Gastroesophageal sphincter (tissue), 4 donors: ENCODE measurements at regions not wholly inside any gene's neighbourhood (a gene's known extent, or its start where the extent isn't known, plus 50 kb on each side); places are given as distances from the start of the nearest gene placed in this dataset.
A peak's percentile ranks its signal among the peaks of the same experiment; 100 is the strongest.
"Not testable (repeated sequence)": the region's sequence is repeated elsewhere in the genome, so short reads cannot be mapped to it uniquely, and the experiment has no call there.

Experiments
- ATAC-seq: fragments of 150-250 bp; one replicate; pipeline ENCODE4 v1.9.1; 2016; ENCODE audit warnings: mild to moderate bottlenecking, moderate library complexity
- H3K27ac ChIP-seq, 4 donors: fragments of 200-600 bp; sonication (generic) in 3 of 4; 1 replicate in 3 of 4; 2 replicates in 1 of 4; pipeline ENCODE4 v1.5.1; 2016 to 2019
- H3K27me3 ChIP-seq: fragments of 200-600 bp; sonication (generic); one replicate; pipeline ENCODE4 v1.5.1; 2019
- H3K36me3 ChIP-seq, 2 donors: fragments of 200-600 bp; sonication (generic); one replicate each; pipeline ENCODE4 v1.5.1; 2019; ENCODE audit warnings: control low read depth in 1 of 2
- H3K4me1 ChIP-seq, 3 donors: fragments of 200-600 bp; sonication (generic); 1 replicate in 2 of 3; 2 replicates in 1 of 3; pipeline ENCODE4 v1.5.1; 2016 to 2019; ENCODE audit warnings: control low read depth in 2 of 3
- H3K4me3 ChIP-seq, 2 donors: fragments of 200-600 bp; sonication (generic); one replicate each; pipeline ENCODE4 v1.5.1; 2019; ENCODE audit warnings: mild to moderate bottlenecking in 1 of 2, moderate library complexity in 1 of 2
- H3K9me3 ChIP-seq, 3 donors: fragments of 200-600 bp; sonication (generic); one replicate each; pipeline ENCODE4 v1.5.1; 2017 to 2019; ENCODE audit warnings: control low read depth in 2 of 3
- EP300 ChIP-seq: sonication (generic); formaldehyde crosslinking; IDR thresholded peaks from one replicate; pipeline ENCODE4 v1.6.1; 2017; ENCODE audit warnings: antibody characterized with exemption, mild to moderate bottlenecking
- POLR2A ChIP-seq, 2 donors: fragments of 450-650 bp; IDR thresholded peaks; one replicate each; pipeline ENCODE4 v1.6.1; 2017; ENCODE audit warnings: antibody characterized with exemption in 2 of 2, mild to moderate bottlenecking in 2 of 2, moderate library complexity in 1 of 2
- POLR2AphosphoS5 ChIP-seq: sonication (generic); formaldehyde crosslinking; IDR thresholded peaks from one replicate; pipeline ENCODE4 v1.6.1; 2017; ENCODE audit warnings: antibody characterized with exemption
- WGBS, 2 donors: methylation state at CpG; one replicate each; pipeline ENCODE4 v1.1.5; 2018; ENCODE audit warnings: low coverage in 1 of 2; 5-methylcytosine and 5-hydroxymethylcytosine counted together
- TF ChIP-seq, protein P1 (sequence below), 4 experiments: fragments of 200-600 bp in 2 of 4; fragments of 450-650 bp in 2 of 4; sonication (generic) in 1 of 4; IDR thresholded peaks; one replicate each; pipeline ENCODE4 v1.5.1; 2017 to 2019; ENCODE audit warnings: antibody characterized with exemption in 4 of 4, mild to moderate bottlenecking in 2 of 4, moderate library complexity in 2 of 4

- peaks cover 3 to 32% (median 9%) of the 10 kb centered on the region in 3 donors for H3K4me1 ChIP-seq
- ATAC-seq = no peak
- H3K27me3 ChIP-seq = no peaks in the 10 kb centered on the region
- H3K4me3 ChIP-seq = no peak overlapping the region
- H3K36me3 ChIP-seq = no peaks in the 10 kb centered on the region
- H3K9me3 ChIP-seq = no peaks in the 10 kb centered on the region
- WGBS, 2 donors = 4% methylated on average over 1 of the region's 1 CpG; no CpG with 5 or more reads in 1 of the 2 donors
- TF ChIP-seq, protein P1, sequence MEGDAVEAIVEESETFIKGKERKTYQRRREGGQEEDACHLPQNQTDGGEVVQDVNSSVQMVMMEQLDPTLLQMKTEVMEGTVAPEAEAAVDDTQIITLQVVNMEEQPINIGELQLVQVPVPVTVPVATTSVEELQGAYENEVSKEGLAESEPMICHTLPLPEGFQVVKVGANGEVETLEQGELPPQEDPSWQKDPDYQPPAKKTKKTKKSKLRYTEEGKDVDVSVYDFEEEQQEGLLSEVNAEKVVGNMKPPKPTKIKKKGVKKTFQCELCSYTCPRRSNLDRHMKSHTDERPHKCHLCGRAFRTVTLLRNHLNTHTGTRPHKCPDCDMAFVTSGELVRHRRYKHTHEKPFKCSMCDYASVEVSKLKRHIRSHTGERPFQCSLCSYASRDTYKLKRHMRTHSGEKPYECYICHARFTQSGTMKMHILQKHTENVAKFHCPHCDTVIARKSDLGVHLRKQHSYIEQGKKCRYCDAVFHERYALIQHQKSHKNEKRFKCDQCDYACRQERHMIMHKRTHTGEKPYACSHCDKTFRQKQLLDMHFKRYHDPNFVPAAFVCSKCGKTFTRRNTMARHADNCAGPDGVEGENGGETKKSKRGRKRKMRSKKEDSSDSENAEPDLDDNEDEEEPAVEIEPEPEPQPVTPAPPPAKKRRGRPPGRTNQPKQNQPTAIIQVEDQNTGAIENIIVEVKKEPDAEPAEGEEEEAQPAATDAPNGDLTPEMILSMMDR (IDR thresholded peaks at IDR 0.05) = no peak
- no peak for TF ChIP-seq POLR2AphosphoS5
- peak overlapping the region; percentile 47 to 75 (median 62) for H3K27ac ChIP-seq
These were observed 900.8 kb upstream of the GOT2 start for GRCh38 chr16:59634951-59635350.

DNA sequence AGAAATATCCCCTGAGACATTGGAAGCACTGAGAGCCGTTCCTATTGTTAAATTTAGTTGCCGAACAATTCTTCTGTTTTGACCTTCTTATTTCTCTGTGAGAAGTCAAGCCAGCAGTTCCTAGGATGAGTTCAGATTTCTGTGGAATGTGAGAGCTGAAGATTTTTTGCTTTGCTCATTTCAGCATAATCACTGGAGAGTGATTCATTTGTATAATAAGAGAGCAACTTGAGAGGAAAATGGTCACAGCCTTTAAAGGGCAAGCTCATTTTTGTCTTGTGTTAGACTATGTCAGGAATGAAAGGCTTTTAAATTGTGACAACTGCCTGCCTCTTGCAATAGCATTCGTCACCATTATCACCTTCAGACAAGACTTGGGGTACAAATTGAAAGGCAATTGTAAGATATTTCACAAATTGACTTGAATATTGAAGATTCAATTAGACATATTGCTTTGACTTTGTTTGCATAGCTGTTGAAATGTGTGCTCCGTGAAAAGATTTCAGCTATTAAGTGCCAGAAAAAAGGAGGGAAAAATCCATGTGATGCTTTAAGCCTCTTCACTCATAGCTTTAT lies 900.0 kb upstream of the GOT2 start:
- WGBS, 2 donors = 8 to 12% methylated on average over 4 of the region's 4 CpGs
- Histone ChIP-seq H3K4me3 (no peak overlapping the region), H3K36me3 (no peaks in the 10 kb centered on the region), H3K27ac (peak overlapping the region; percentile 56 to 75 (median 72)), H3K9me3 (no peaks in the 10 kb centered on the region), H3K4me1 (peaks cover 3 to 32% (median 9%) of the 10 kb centered on the region in 3 donors), H3K27me3 (no peaks in the 10 kb centered on the region)
- TF ChIP-seq EP300 (no peak), POLR2AphosphoS5 (no peak), POLR2A (IDR thresholded peaks at IDR 0.05) (no peak)
- TF ChIP-seq, protein P1 (IDR thresholded peaks at IDR 0.05) = no peak
- ATAC-seq = no peak

DNA sequence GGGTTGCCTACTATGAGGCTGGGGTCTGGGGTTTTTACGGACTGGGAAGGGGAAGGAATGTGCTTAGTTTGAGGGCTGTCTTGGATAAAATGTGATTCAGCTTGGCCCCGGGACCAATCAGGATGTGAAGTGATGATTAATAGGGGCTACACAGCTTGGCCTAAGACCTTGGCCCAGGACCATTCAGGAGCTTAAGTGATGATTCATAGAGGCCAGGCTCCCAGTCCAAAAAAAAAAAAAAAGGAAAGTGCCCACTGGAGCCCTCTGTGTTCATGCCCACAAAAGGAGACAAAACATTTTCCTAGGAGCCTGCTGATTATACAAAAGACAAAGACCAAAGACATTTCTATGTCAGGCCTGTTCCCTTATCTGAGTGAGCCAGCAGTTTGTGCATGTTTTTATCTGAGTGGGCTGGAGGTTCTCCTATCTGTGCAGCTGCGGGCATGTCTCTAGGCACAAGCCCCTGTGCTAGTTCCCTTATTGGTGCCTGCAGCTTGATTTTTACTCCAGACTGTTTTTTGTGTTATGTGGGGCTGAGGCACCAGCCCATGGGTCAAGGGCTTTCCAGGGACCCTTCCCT lies 898.2 kb upstream of the GOT2 start:
- peaks cover 3 to 32% (median 9%) of the 10 kb centered on the region in 3 donors for H3K4me1 ChIP-seq
- no peaks in the 10 kb centered on the region for H3K27me3 ChIP-seq
- no peak for ATAC-seq
- 9 to 57% methylated on average over 1 to 2 of the region's 3 CpGs for WGBS, 2 donors
- no peaks in the 10 kb centered on the region for H3K36me3 ChIP-seq
- peak overlapping the region; percentile 39 to 75 (median 58) for H3K27ac ChIP-seq
- no peak overlapping the region for H3K4me3 ChIP-seq
- TF ChIP-seq POLR2AphosphoS5 = no peak
- TF ChIP-seq EP300 = no peak
- TF ChIP-seq POLR2A (IDR thresholded peaks at IDR 0.05) = no peak
- TF ChIP-seq, protein P1 (IDR thresholded peaks at IDR 0.05) = no peak
- H3K9me3 ChIP-seq = no peaks in the 10 kb centered on the region

GRCh38 chr16:59624381-59624780 lies 890.3 kb upstream of the GOT2 start:
- 58 to 67% methylated on average over 2 of the region's 2 CpGs for WGBS, 2 donors
- not testable (repeated sequence) for H3K9me3 ChIP-seq, H3K4me1 ChIP-seq, H3K4me3 ChIP-seq, H3K27ac ChIP-seq, ATAC-seq, H3K36me3 ChIP-seq, H3K27me3 ChIP-seq

DNA sequence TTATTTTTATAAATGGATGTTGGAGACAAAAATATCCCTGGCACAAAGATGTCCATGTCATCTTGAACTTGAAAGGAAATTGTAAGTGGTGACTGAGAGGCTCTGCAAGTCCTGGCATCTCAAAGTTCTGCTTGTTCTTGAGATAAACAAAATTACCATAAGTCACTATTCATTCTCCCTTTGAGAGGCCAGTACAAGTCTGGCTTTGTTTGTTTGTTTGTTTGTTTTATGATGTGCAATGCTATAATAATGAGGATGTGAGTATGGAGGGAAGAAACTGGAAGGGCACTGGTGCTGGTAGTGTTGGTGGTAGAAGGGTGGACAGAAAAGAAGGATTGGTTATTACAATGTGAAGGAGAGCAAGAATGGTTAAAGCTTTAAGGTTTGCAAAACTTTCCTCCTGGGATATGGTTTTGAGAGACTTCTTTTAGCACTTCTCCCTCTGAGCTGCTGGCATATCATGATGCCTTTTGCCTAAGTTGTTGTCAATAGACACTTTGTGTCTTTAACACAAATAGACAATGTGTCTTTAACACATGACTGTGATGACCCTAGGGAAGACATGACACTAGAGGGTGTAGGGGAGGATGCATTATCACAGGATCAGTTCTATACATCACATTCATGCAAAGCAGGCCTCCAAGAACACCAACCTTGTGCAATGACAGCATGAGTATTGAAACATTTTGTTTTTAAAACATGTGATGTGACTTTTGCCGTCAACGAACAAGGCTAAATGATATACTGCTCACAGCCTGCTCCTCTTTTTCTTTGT lies 880.5 kb upstream of the GOT2 start:
- Histone ChIP-seq H3K27ac (no peak overlapping the region), H3K36me3 (no peaks in the 10 kb centered on the region), H3K9me3 (no peaks in the 10 kb centered on the region), H3K4me3 (no peak overlapping the region), H3K27me3 (no peaks in the 10 kb centered on the region), H3K4me1 (no peaks in the 10 kb centered on the region)
- no peak for TF ChIP-seq POLR2AphosphoS5
- no peak for TF ChIP-seq POLR2A (IDR thresholded peaks at IDR 0.05)
- TF ChIP-seq EP300 = no peak
- TF ChIP-seq, protein P1 (IDR thresholded peaks at IDR 0.05) = no peak
- 69 to 81% methylated on average over 2 of the region's 2 CpGs for WGBS, 2 donors
- no peak for ATAC-seq

DNA sequence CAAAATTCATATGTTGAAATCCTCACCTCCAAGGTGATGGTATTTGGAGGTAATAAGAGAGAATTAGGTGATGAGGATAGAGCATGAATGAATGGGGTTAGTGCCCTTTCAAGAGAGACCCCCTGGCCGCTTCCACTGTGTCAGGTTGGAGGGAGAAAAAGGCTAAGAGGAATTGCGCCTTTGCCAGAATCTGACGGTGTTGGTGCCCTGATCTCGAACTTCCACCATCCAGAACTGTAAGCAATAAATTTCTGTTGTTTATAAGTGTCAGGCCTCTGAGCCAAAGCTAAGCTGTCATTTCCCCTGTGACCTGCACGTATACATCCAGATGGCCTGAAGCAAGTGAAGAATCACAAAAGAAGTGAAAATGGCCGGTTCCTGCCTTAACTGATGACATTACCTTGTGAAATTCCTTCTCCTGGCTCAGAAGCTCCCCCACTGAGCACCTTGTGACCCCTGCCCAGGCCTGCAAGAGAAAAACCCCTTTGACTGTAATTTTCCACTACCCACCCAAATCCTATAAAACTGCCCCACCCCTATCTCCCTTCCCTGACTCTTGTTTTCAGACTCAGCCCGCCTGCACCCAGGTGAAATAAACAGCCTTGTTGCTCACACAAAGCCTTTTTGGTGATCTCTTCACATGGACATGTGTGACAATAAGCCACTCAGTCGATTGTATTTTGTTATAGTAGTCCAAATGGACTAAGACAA lies 878.9 kb upstream of the GOT2 start:
- H3K36me3 ChIP-seq, H3K27me3 ChIP-seq, ATAC-seq, H3K27ac ChIP-seq, H3K9me3 ChIP-seq, H3K4me3 ChIP-seq, H3K4me1 ChIP-seq: not testable (repeated sequence)
- WGBS, 2 donors = 54 to 68% methylated on average over 5 to 8 of the region's 8 CpGs
